ENCODE measurements at regions not wholly inside any gene's neighbourhood (a gene's known extent, or its start where the extent isn't known, plus 50 kb on each side); places are given as distances from the start of the nearest gene placed in this dataset.

DNA sequence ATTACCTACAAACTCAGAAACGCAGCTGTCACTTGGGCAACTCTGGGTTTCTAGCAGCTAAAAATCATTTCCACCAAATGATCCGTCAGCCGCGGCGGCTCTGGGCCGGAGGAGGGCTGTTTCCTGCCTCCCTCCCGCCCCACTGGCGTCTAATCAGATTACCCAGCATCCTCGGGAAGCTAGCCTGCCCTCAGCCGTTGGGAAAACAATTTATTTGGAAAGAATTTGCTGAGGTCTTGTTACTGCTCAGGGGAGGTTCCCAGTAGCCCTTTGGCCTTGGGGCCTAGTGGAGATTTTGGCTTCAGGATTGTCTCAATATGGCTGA is 65.0 kb upstream of the ADGRA1 start:
- no peak for FAIRE-seq
- TF ChIP-seq, protein P1, sequence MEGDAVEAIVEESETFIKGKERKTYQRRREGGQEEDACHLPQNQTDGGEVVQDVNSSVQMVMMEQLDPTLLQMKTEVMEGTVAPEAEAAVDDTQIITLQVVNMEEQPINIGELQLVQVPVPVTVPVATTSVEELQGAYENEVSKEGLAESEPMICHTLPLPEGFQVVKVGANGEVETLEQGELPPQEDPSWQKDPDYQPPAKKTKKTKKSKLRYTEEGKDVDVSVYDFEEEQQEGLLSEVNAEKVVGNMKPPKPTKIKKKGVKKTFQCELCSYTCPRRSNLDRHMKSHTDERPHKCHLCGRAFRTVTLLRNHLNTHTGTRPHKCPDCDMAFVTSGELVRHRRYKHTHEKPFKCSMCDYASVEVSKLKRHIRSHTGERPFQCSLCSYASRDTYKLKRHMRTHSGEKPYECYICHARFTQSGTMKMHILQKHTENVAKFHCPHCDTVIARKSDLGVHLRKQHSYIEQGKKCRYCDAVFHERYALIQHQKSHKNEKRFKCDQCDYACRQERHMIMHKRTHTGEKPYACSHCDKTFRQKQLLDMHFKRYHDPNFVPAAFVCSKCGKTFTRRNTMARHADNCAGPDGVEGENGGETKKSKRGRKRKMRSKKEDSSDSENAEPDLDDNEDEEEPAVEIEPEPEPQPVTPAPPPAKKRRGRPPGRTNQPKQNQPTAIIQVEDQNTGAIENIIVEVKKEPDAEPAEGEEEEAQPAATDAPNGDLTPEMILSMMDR (IDR thresholded peaks at IDR 0.05; ENCODE audit: insufficient read depth, low read length, severe bottlenecking), result no peak
- no peak overlapping the region for H3K4me3 ChIP-seq (ENCODE audit: low read depth, low read length)
- no peaks in the 10 kb centered on the region for H3K36me3 ChIP-seq (ENCODE audit: control insufficient read depth, insufficient read depth, low read length)
- no peaks in the 10 kb centered on the region for H3K27me3 ChIP-seq (ENCODE audit: control insufficient read depth, insufficient read depth, low read length)
- no peak for DNase-seq (ENCODE audit: low read depth)

DNA sequence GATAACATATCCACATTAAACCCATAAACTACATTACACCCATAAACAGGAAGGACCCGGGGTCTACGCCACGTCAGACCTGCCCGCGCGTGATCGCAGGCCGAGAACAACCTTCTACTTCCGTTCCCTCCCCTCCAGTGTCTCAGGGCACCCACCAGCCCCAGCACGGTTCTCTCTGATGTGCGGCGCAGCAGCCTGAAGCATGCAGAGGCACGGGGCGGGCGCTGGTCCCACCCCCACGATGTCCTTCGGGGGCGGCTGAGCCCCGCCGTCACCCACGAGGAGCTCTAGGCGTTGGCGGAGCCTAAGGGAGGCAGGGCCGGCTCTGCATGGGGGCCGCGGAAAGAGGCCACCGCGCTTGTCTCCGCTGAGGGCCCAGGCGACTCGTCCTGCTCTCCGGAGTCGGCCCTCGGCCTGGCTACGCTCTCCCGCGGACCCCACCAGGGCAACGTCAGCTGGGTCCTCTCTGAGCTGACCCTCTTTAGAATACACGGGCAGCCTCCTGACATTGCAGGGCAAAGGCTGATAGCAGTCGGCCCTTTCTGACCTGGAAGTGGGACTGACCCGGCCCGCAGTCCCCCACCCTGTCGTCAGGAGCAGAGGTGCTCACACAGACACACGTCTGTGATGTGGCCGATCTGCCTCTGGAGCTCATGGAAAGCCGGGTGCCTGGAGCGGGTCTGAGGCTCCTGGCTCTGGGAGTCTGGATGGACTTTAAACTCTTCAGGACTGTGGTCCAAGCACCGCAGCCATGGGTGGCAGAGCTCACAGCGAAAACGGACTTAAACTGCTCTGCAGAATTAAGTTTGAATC is 65.6 kb upstream of the ADGRA1 start:
- TF ChIP-seq, protein P1 (IDR thresholded peaks at IDR 0.05; ENCODE audit: insufficient read depth, low read length, severe bottlenecking), result no peak
- H3K4me3 ChIP-seq (ENCODE audit: low read depth, low read length), result no peak overlapping the region
- no peak for FAIRE-seq
- no peaks in the 10 kb centered on the region for H3K27me3 ChIP-seq (ENCODE audit: control insufficient read depth, insufficient read depth, low read length)
- no peak for DNase-seq (ENCODE audit: low read depth)
- no peaks in the 10 kb centered on the region for H3K36me3 ChIP-seq (ENCODE audit: control insufficient read depth, insufficient read depth, low read length)

DNA sequence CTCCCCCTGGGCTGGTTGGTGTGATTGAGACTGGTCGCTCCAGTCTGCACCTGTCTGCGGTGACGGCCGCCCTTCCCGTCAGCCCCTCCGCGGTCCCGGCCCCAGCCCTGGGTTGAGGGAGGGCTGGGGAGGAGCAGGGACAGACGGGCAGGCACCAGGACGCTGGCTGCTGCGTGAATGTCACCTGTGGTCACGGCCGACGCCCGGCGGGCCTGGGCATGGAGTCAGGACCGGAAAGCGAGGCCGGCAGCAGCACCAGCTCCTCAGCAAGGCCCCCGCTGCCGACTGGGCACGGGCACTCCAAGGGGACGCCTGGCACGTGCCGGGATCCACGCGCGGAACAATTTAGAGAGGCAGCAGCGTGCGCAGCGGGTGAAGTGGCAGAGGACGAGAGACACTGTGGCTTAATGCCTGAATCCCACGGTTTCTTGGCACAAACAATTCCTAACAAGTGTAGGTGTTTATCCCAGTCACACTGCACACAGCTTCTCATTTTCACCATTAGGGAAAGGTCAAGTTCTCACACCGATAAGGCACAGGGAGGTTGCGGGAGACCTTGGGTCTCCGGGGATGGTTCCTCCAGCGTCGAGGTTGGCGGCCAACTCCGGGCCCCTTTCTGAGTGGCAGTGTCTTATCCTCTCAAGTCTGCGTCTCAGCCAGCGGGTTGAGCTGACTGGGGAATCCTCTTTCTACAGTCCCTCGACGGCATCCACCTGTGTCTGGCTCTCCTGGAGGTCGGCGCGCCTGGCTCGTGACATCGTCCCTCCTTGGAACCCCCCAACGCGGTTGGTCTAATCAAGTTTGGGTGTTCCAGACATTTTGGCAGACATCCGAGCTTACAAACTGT is 66.4 kb upstream of the ADGRA1 start:
- TF ChIP-seq, protein P1 (IDR thresholded peaks at IDR 0.05; ENCODE audit: insufficient read depth, low read length, severe bottlenecking), result no peak
- H3K27me3 ChIP-seq (ENCODE audit: control insufficient read depth, insufficient read depth, low read length), result no peaks in the 10 kb centered on the region
- H3K4me3 ChIP-seq (ENCODE audit: low read depth, low read length), result no peak overlapping the region
- H3K36me3 ChIP-seq (ENCODE audit: control insufficient read depth, insufficient read depth, low read length), result no peaks in the 10 kb centered on the region
- DNase-seq (ENCODE audit: low read depth) (no peak), FAIRE-seq (no peak)

DNA sequence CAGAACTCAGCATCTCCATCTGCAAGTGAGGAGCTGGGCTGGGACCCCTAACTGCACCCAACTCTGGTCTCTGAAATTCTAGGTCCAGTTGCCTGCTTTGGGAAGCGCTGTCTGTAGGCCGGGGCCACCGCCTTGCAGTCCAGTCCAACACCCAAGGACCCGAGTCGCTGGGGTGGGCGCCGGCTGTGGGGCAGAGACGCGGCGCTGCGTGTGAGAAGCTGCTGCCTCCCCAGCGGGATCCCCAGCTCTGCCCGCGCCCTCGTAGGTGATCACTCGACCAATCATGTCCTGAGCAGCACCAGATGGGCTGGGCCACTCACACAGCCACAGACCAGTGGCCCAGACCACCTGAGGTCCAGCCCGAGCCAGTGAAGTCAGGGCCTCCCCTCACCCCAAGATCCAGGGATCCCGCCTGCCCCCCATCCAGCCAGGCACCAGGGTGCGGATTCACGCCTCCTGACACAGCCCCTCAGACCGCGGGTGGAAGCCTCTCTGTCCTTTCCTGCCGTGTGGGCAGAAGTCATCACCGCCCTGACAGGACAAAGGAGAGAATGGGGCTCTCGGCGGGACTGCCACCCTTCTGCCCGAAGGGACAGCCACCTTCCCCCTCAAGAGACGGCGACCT is 67.4 kb upstream of the ADGRA1 start:
- Histone ChIP-seq H3K36me3 (ENCODE audit: control insufficient read depth, insufficient read depth, low read length) (no peaks in the 10 kb centered on the region), H3K27me3 (ENCODE audit: control insufficient read depth, insufficient read depth, low read length) (no peaks in the 10 kb centered on the region), H3K4me3 (ENCODE audit: low read depth, low read length) (no peak overlapping the region)
- FAIRE-seq, result no peak
- TF ChIP-seq, protein P1 (IDR thresholded peaks at IDR 0.05; ENCODE audit: insufficient read depth, low read length, severe bottlenecking), result no peak
- no peak for DNase-seq (ENCODE audit: low read depth)

- FAIRE-seq (no peak), DNase-seq (ENCODE audit: low read depth) (no peak)
- H3K36me3 ChIP-seq (ENCODE audit: control insufficient read depth, insufficient read depth, low read length), result no peaks in the 10 kb centered on the region
- H3K4me3 ChIP-seq (ENCODE audit: low read depth, low read length), result no peak overlapping the region
- H3K27me3 ChIP-seq (ENCODE audit: control insufficient read depth, insufficient read depth, low read length), result no peaks in the 10 kb centered on the region
- TF ChIP-seq, protein P1 (IDR thresholded peaks at IDR 0.05; ENCODE audit: insufficient read depth, low read length, severe bottlenecking), result no peak
These were observed 68.1 kb upstream of the ADGRA1 start for GRCh38 chr10:133019651-133020050.

Data from bronchial epithelial cell (primary cell).